SK-N-MC (cell line): ENCODE measurements at regions not wholly inside any gene's neighbourhood (a gene's known extent, or its start where the extent isn't known, plus 50 kb on each side); places are given as distances from the start of the nearest gene placed in this dataset.
"Not testable (repeated sequence)": the region's sequence is repeated elsewhere in the genome, so short reads cannot be mapped to it uniquely, and the experiment has no call there.

Experiments used
- EZH2 ChIP-seq: fragments of 200-600 bp; sonication (generic); IDR thresholded peaks from one replicate; pipeline ENCODE4 v1.6.1; 2017; ENCODE audit warnings: antibody characterized with exemption
- FOXP2 ChIP-seq: optimal IDR thresholded peaks from 2 replicates; pipeline ENCODE3; 2011; ENCODE audit warnings: mild to moderate bottlenecking, moderate library complexity; ENCODE audit not compliant: insufficient read depth; ENCODE audit errors: extremely low read length, control extremely low read depth
- POLR2AphosphoS5 ChIP-seq: IDR thresholded peaks from 2 replicates; pipeline ENCODE4 v1.6.1; 2012; ENCODE audit warnings: mild to moderate bottlenecking, low read depth, low read length, borderline replicate concordance

DNA sequence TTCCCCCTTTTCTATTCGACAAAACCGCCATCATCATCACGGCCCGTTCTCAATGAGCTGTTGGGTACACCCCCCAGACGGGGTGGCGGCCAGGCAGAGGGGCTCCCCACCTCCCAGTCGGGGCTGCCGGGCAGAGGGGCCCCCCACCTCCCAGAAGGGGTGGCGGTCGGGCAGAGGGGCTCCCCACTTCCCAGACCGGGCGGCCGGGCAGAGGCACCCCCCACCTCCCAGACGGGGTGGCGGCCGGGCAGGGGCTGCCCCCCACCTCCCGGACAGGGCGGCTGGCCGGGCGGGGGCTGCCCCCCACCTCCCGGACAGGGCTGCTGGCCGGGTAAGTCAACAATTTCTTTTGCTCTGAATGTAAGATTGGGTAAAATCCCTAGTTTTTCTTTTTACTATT, 1162.2 kb upstream of the CELF2 start:
- not testable (repeated sequence) for TF ChIP-seq EZH2, POLR2AphosphoS5, FOXP2
